ENCODE measurements at regions not wholly inside any gene's neighbourhood (a gene's known extent, or its start where the extent isn't known, plus 50 kb on each side); places are given as distances from the start of the nearest gene placed in this dataset.

GRCh38 chr10:2387672-2388071 lies 650.3 kb upstream of the ADARB2 start:
- DNase-seq (no peak), ATAC-seq (ENCODE audit: low read depth) (no peak)
- H3K9me3 ChIP-seq (ENCODE audit: control insufficient read depth, insufficient read depth, low read length): peaks cover 21% of the 10 kb centered on the region
- no peak overlapping the region for H3K23ac ChIP-seq (ENCODE audit: low read depth, low read length)
- no peak overlapping the region for H2AK5ac ChIP-seq (ENCODE audit: low read depth, low read length)
- H2AFZ ChIP-seq (replicated peaks; ENCODE audit: low read length, poor library complexity): no peak overlapping the region
- no peak overlapping the region for H3K14ac ChIP-seq (replicated peaks; ENCODE audit: low read depth, low read length)
- ChIA-PET POLR2A (ENCODE audit: unreplicated experiment) (no interaction called here), CTCF (no interaction called here)
- dilution Hi-C loops (cut with HindIII; ENCODE audit: low sequenced_read_pairs, unreplicated experiment): no loop called here
- no peak overlapping the region for H2BK5ac ChIP-seq (ENCODE audit: low read depth, low read length, poor library complexity, severe bottlenecking)
- in situ Hi-C loops (cut with MboI; ENCODE audit: low sequenced_read_pairs): no loop called here
- H3K4ac ChIP-seq (ENCODE audit: low read depth, low read length): no peak overlapping the region
- no peak overlapping the region for H3K56ac ChIP-seq (ENCODE audit: extremely low read depth, insufficient read depth, low read length)
- no peak overlapping the region for H3K9ac ChIP-seq (ENCODE audit: low read depth, low read length)
- H3K79me1 ChIP-seq (ENCODE audit: low read depth in 1 of 2, low read length in 2 of 2): no peaks in the 10 kb centered on the region
- no peak overlapping the region for H2BK20ac ChIP-seq (ENCODE audit: low read depth, low read length)
- no peak overlapping the region for H3K18ac ChIP-seq (ENCODE audit: low read depth, low read length)
- no peak overlapping the region for H4K8ac ChIP-seq (ENCODE audit: low read depth in 2 of 2, low read length in 2 of 2)
- H2BK120ac ChIP-seq (ENCODE audit: low read depth, low read length): no peak overlapping the region
- no peaks in the 10 kb centered on the region for H3K36me3 ChIP-seq (ENCODE audit: control insufficient read depth, insufficient read depth, low read length)
- no peaks in the 10 kb centered on the region for H4K20me1 ChIP-seq (ENCODE audit: insufficient read depth, low read length)
- no peak overlapping the region for H2BK15ac ChIP-seq (ENCODE audit: low read depth, low read length)
- H3K9me1 ChIP-seq (ENCODE audit: insufficient read depth, low read length): no peaks in the 10 kb centered on the region
- H4K5ac ChIP-seq (ENCODE audit: low read depth, low read length): no peak overlapping the region
- no peak overlapping the region for H3K4me2 ChIP-seq (ENCODE audit: low read depth, low read length)
- no peaks in the 10 kb centered on the region for H3K27me3 ChIP-seq (ENCODE audit: control insufficient read depth, insufficient read depth, low read length)
- H4K91ac ChIP-seq (ENCODE audit: insufficient read depth, low read depth, low read length): no peak overlapping the region
- no CpG with 5 or more reads among the region's 3 CpGs for WGBS, 2 experiments (ENCODE audit: extremely low coverage in 2 of 2, insufficient read length in 1 of 2)
- no peak overlapping the region for H3K4me3 ChIP-seq (ENCODE audit: insufficient read depth, low read depth, low read length)
- BruUV-seq (replicated peaks): no TSS peak
- TF ChIP-seq MAFK (IDR thresholded peaks at IDR 0.05; ENCODE audit: low read depth, low read length) (no peak), BHLHE40 (IDR thresholded peaks at IDR 0.05; ENCODE audit: low read depth, low read length) (no peak), USF2 (IDR thresholded peaks at IDR 0.05; ENCODE audit: low read depth, low read length) (no peak), RFX5 (IDR thresholded peaks at IDR 0.05; ENCODE audit: low read depth, low read length) (no peak), POLR2A (IDR thresholded peaks at IDR 0.05; ENCODE audit: low read depth, low read length) (no peak)
- H3K4me1 ChIP-seq (ENCODE audit: control insufficient read depth, insufficient read depth, low read length): no peaks in the 10 kb centered on the region
- intact Hi-C loops (cut with micrococcal nuclease): no loop called here
- no peak overlapping the region for H3K27ac ChIP-seq (ENCODE audit: insufficient read depth, low read length)
- H2AK9ac ChIP-seq (replicated peaks; ENCODE audit: low read depth, low read length, poor library complexity): no peak overlapping the region
